ENCODE measurements at regions not wholly inside any gene's neighbourhood (a gene's known extent, or its start where the extent isn't known, plus 50 kb on each side); places are given as distances from the start of the nearest gene placed in this dataset.

DNA sequence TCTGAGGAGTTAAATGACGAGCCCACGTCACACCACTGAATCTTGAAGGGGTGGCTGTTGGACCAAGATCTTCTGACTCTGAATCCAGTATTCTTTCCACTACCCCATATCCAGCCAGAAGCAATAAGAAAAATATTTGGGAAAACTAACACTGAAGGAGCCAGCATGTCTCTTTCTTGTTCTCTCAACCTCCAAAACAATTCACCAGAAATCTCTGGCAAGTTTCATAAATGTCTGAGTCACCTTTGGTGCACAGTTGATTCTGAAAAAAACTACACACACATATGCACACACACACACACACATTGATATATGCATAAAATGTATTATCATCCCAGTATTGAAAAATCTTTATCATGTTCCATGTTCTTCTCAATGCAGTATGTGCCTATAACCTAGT, 104.3 kb upstream of the BLID start:
- H3K4me3 ChIP-seq: no peak overlapping the region
- no peaks in the 10 kb centered on the region for H4K20me1 ChIP-seq
- H3K4me1 ChIP-seq: peaks cover 0 to 9% (median 0%) of the 10 kb centered on the region in 10 experiments; a peak in 4 of 20 replicates
- no peak for TF ChIP-seq Cebpa-rat (IDR thresholded peaks at IDR 0.05)
- no peak overlapping the region for H3K9ac ChIP-seq
- peaks cover 0 to 8% (median 0%) of the 10 kb centered on the region in 11 experiments; a peak in 2 of 22 replicates for H3K27me3 ChIP-seq
- no peaks in the 10 kb centered on the region for H3K36me3 ChIP-seq
- H3K9me3 ChIP-seq (replicated peaks in 1 of 11): no peaks in the 10 kb centered on the region; a peak in 1 of 22 replicates
- no peak overlapping the region for H3K4me2 ChIP-seq
- no peak overlapping the region for H3K27ac ChIP-seq

DNA sequence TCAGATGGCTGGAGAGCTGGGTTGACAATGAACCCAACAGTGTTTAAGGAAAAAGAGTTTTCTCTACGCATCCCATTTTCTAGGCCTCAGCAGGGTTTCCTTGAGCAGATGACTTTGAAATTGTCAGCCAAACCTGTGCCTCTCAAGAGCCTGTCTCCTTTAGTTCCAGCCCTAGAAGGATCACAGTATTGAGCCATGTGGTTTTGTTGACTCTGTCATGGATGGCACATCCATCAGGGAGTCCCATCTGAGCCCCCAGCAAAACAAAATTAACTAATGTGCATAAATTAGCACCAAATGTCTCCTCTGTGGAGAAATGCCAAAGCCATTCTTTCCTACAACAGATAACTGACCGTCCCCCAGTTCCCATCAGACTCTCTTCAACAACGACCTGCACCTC, 103.8 kb upstream of the BLID start:
- Histone ChIP-seq H3K27me3 (peaks cover 0 to 3% (median 0%) of the 10 kb centered on the region in 11 experiments; a peak in 1 of 22 replicates), H3K9ac (no peak overlapping the region), H4K20me1 (no peaks in the 10 kb centered on the region), H3K4me2 (no peak overlapping the region), H3K9me3 (replicated peaks in 1 of 11) (no peaks in the 10 kb centered on the region; a peak in 1 of 22 replicates), H3K36me3 (no peaks in the 10 kb centered on the region), H3K27ac (no peak overlapping the region), H3K4me3 (no peak overlapping the region), H3K4me1 (peaks cover 0 to 3% (median 0%) of the 10 kb centered on the region in 10 experiments; a peak in 4 of 20 replicates)
- no peak for TF ChIP-seq Cebpa-rat (IDR thresholded peaks at IDR 0.05)

DNA sequence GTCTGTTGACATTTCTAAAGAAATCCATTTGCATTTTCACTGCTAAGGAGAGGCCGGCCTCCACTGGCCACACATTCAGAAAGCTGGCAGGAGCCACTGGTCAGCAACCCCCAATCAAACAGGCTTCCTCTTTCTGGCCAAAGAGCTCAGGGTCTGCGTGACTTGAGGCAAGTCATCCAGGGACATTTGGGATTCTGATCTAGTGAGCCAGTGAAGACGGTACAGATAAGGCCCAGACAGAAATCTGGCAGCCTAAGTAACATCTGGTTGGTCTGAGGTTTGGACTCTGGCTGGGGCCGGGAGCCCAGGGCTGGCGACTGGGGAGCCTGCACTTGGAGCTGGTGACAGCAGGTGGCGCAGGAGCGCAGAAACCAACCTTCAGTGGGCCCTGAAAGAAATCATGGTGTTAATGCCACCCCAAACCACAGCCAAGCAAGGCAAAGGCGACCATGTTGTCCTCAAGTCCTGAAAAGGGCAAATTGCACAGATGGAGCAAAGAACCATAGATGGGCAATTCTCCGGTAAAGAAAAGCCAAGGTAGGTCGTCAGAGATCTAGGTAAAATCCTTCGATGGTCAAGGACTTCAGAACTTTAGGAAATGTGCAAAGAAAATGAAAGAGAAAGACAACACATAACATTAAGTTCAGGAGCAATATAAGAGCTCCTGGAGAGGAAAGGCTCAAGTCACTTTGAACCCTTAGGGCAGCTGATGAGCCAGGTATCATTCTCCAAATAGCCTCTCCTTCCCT, 99.4 kb upstream of the BLID start:
- no peaks in the 10 kb centered on the region for H3K27me3 ChIP-seq
- no peak for TF ChIP-seq Cebpa-rat (IDR thresholded peaks at IDR 0.05)
- no peak overlapping the region for H3K27ac ChIP-seq
- no peak overlapping the region for H3K4me3 ChIP-seq
- H4K20me1 ChIP-seq: no peaks in the 10 kb centered on the region
- H3K9me3 ChIP-seq (replicated peaks in 1 of 11): no peaks in the 10 kb centered on the region
- no peak overlapping the region for H3K9ac ChIP-seq
- H3K4me2 ChIP-seq: no peak overlapping the region
- H3K4me1 ChIP-seq: peaks cover 0 to 6% (median 0%) of the 10 kb centered on the region in 10 experiments; a peak in 1 of 20 replicates
- H3K36me3 ChIP-seq: no peaks in the 10 kb centered on the region

DNA sequence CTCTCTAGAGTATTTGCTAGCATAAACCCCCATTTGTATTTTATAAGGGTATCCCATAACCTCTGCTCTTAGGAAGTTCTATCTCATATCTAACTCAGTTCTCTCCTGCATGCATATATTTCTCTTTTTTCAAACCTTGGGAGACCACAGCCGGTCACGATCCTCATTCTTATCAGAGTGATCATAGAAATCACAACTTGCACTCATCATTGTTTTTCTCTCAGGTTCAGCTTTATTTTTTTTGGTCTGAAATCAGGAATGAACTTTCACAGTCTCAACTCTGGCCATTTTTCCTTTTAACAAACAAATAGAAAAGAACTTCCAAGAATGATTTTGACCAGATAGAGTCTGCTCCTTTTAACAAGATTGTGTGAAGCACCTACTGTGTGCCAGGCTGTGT, 98.6 kb upstream of the BLID start:
- no peak for TF ChIP-seq Cebpa-rat (IDR thresholded peaks at IDR 0.05)
- Histone ChIP-seq H3K9me3 (replicated peaks in 1 of 11) (no peaks in the 10 kb centered on the region), H3K4me3 (no peak overlapping the region), H3K27ac (no peak overlapping the region), H3K9ac (no peak overlapping the region), H3K36me3 (no peaks in the 10 kb centered on the region), H3K4me2 (no peak overlapping the region), H4K20me1 (no peaks in the 10 kb centered on the region), H3K4me1 (peaks cover 0 to 6% (median 0%) of the 10 kb centered on the region in 10 experiments; a peak in 1 of 20 replicates), H3K27me3 (no peaks in the 10 kb centered on the region)

DNA sequence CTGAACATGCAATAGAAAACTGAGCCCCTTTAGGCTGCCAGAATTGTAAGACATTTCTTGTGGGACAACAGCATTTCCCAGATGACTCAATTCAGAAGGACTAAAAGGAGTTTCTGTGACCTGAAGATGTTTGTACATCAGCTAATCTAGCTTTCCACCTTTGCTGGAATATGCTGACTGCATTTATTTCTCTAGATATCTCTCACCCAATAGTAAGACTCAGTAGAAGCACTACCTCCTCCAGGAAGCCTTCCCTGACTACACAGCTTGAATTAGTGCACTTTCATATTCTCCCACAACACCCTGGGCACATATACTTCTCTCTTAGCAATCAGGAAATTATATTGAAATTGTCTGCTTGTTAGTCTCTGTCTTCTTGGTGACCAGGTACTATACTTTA, 98.1 kb upstream of the BLID start:
- Histone ChIP-seq H3K27me3 (no peaks in the 10 kb centered on the region), H3K27ac (no peak overlapping the region), H4K20me1 (no peaks in the 10 kb centered on the region), H3K4me2 (no peak overlapping the region), H3K9me3 (replicated peaks in 1 of 11) (no peaks in the 10 kb centered on the region), H3K36me3 (no peaks in the 10 kb centered on the region), H3K4me3 (no peak overlapping the region), H3K4me1 (peaks cover 0 to 6% (median 0%) of the 10 kb centered on the region in 10 experiments; a peak in 1 of 20 replicates), H3K9ac (no peak overlapping the region)
- no peak for TF ChIP-seq Cebpa-rat (IDR thresholded peaks at IDR 0.05)

DNA sequence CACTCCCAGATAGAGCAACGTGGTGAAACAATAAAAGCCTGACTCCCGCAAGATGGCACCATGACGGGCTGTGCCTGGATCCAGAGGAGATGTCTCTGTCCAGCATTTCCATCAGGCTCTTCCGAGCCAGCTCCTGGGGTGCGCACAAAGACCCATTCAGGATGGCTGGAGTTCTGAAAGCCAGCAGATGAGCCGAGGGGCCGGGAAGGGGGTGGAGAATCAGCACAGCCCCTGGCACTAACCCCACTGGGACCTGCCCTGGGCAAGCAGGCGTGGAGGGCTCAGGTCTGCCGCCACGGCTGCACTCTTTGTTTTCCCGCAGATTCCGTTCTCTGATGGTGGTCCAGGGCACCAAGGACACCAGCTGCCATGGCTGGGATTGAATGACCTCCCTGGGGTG, 97.2 kb upstream of the BLID start:
- Histone ChIP-seq H3K9ac (no peak overlapping the region), H3K36me3 (no peaks in the 10 kb centered on the region), H3K9me3 (replicated peaks in 1 of 11) (no peaks in the 10 kb centered on the region), H3K27ac (no peak overlapping the region), H4K20me1 (no peaks in the 10 kb centered on the region), H3K27me3 (no peaks in the 10 kb centered on the region), H3K4me2 (peak overlapping the region in 5 of 11 experiments; percentile 20 to 31 (median 28); a peak in 7 of 22 replicates), H3K4me1 (peaks cover 0 to 6% (median 0%) of the 10 kb centered on the region in 10 experiments; a peak in 1 of 20 replicates), H3K4me3 (no peak overlapping the region)
- no peak for TF ChIP-seq Cebpa-rat (IDR thresholded peaks at IDR 0.05)

DNA sequence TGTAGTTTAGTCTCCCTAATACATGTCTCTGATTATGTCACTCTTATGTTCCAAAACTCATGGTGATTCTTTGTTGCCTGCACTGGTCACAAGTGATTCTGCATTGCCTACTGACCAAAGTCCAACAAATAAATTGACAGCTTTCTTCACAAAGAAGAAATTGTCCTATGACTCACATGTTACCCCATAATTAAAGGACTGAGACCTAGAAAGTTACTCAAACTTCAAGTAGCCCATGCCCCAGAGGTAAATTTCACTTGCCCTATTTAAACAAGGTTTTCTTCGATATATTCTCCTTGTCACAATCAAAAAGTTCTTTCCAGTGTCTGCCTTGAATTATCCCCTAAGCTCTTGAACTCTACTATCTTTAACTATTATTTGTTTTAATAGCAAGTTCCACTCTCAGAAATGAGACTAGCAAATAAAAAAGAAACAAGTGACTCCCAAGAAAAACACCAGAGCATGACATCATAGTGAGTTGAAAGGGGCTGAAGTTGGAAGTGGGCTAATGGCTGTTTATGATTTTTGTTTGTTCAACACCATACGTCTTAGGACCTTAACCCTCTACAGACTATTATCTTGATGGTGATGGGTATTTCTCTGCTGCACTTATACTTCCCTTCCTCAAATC, 94.5 kb upstream of the BLID start:
- Histone ChIP-seq H3K4me2 (no peak overlapping the region), H3K9ac (no peak overlapping the region), H3K9me3 (replicated peaks in 1 of 11) (no peaks in the 10 kb centered on the region), H3K27ac (no peak overlapping the region), H3K4me1 (peaks cover 0 to 6% (median 0%) of the 10 kb centered on the region in 10 experiments; a peak in 1 of 20 replicates), H3K27me3 (no peaks in the 10 kb centered on the region), H3K36me3 (no peaks in the 10 kb centered on the region), H4K20me1 (no peaks in the 10 kb centered on the region), H3K4me3 (no peak overlapping the region)
- no peak for TF ChIP-seq Cebpa-rat (IDR thresholded peaks at IDR 0.05)

DNA sequence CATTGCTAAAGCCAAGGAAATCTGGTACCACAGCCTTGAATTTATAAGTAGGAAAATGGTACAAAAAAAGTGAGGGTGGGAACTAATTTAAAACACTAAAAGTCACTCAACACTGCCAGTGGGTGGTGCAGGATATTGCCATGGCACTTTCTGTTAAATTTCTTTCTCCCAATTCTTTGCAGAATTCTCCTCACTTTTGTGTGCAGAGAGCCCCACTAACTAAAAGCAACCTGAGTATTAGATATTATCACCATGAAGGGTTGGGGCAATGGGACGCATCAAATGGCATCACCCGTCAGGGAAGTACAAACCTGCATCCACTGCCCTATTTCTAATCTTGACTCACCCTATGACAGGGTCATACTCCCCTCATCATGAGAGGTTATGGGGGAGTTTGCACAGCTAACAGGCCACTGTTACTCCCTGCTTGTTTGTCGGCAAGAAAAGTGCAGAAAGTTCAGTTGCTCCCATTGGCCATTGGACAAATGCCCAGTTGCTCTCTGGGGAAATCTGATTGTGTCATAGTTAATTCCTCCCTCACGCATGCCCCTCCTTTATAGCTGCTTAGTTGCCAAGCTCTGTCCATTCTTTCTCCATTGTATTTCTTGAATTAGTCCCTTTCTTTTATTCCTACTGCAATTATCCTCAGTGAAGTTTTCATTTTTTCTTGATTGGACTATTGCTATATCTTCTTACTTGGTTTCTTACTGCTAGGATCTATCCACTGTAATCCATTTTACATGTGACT, 93.8 kb upstream of the BLID start:
- no peak for TF ChIP-seq Cebpa-rat (IDR thresholded peaks at IDR 0.05)
- no peaks in the 10 kb centered on the region for H4K20me1 ChIP-seq
- H3K9me3 ChIP-seq (replicated peaks in 1 of 11): no peaks in the 10 kb centered on the region
- H3K4me3 ChIP-seq: no peak overlapping the region
- H3K4me1 ChIP-seq: peaks cover 0 to 6% (median 0%) of the 10 kb centered on the region in 10 experiments; a peak in 1 of 20 replicates
- H3K27ac ChIP-seq: no peak overlapping the region
- H3K36me3 ChIP-seq: no peaks in the 10 kb centered on the region
- no peak overlapping the region for H3K4me2 ChIP-seq
- no peak overlapping the region for H3K9ac ChIP-seq
- no peaks in the 10 kb centered on the region for H3K27me3 ChIP-seq
